Neuronal stem cell (in vitro differentiated cells): ENCODE measurements at regions not wholly inside any gene's neighbourhood (a gene's known extent, or its start where the extent isn't known, plus 50 kb on each side); places are given as distances from the start of the nearest gene placed in this dataset.
"Not testable (repeated sequence)": the region's sequence is repeated elsewhere in the genome, so short reads cannot be mapped to it uniquely, and the experiment has no call there.

Experiments used
- DNase-seq: peaks from one replicate; pipeline ENCODE4 v3.0.0-alpha.2; 2013; ENCODE audit warnings: low spot score
- H2AFZ ChIP-seq: one replicate; pipeline ENCODE4 v1.6.1; 2013; ENCODE audit warnings: mild to moderate bottlenecking, low read length, inconsistent platforms
- H2AK5ac ChIP-seq: 2 replicates; pipeline ENCODE4 v1.6.1; 2013; ENCODE audit warnings: low read depth, mild to moderate bottlenecking, inconsistent platforms, low read length, moderate library complexity, mixed read lengths
- H2BK120ac ChIP-seq: 2 replicates; pipeline ENCODE4 v1.6.1; 2013; ENCODE audit warnings: low read depth, mild to moderate bottlenecking, inconsistent platforms, low read length, moderate library complexity, mixed read lengths
- H2BK12ac ChIP-seq: one replicate; pipeline ENCODE4 v1.6.1; 2013; ENCODE audit warnings: low read length, inconsistent platforms
- H2BK15ac ChIP-seq: 2 replicates; pipeline ENCODE4 v1.6.1; 2013; ENCODE audit warnings: mild to moderate bottlenecking, low read length, inconsistent platforms, mixed read lengths
- H2BK5ac ChIP-seq: one replicate; pipeline ENCODE4 v1.6.1; 2013; ENCODE audit warnings: inconsistent platforms, mild to moderate bottlenecking, low read length, moderate library complexity
- H3K14ac ChIP-seq: one replicate; pipeline ENCODE4 v1.6.1; 2013; ENCODE audit warnings: low read length, inconsistent platforms
- H3K18ac ChIP-seq: 2 replicates; pipeline ENCODE4 v1.6.1; 2013; ENCODE audit warnings: low read length, inconsistent platforms
- H3K23ac ChIP-seq: 2 replicates; pipeline ENCODE4 v1.6.1; 2013; ENCODE audit warnings: low read depth, mild to moderate bottlenecking, mixed read lengths, low read length, inconsistent platforms; ENCODE audit not compliant: poor library complexity
- H3K27ac ChIP-seq: replicated peaks from 3 replicates; pipeline ENCODE4 v1.5.1; 2013; ENCODE audit warnings: low read length, inconsistent platforms
- H3K27me3 ChIP-seq, 3 experiments: 2 replicates each; pipeline ENCODE4 v1.6.1; 2013; ENCODE audit warnings: low read length in 3 of 3, mild to moderate bottlenecking in 2 of 3, inconsistent platforms in 1 of 3, low read depth in 1 of 3, mixed read lengths in 1 of 3, moderate library complexity in 1 of 3; ENCODE audit not compliant: control insufficient read depth in 3 of 3, insufficient read depth in 3 of 3
- H3K36me3 ChIP-seq, 2 donors: replicated peaks in 1 of 2; 2 replicates each; pipeline ENCODE4 v1.6.1; 2013; ENCODE audit warnings: low read length in 2 of 2; ENCODE audit not compliant: control insufficient read depth in 2 of 2, insufficient read depth in 2 of 2
- H3K4ac ChIP-seq: 2 replicates; pipeline ENCODE4 v1.6.1; 2013; ENCODE audit warnings: inconsistent platforms, mild to moderate bottlenecking, low read length, moderate library complexity
- H3K4me1 ChIP-seq, 2 donors: 1 replicate in 1 of 2; 2 replicates in 1 of 2; pipeline ENCODE4 v1.6.1; 2013; ENCODE audit warnings: low read length in 2 of 2, low read depth in 1 of 2; ENCODE audit not compliant: control insufficient read depth in 2 of 2, insufficient read depth in 1 of 2
- H3K4me2 ChIP-seq: one replicate; pipeline ENCODE4 v1.6.1; 2013; ENCODE audit warnings: mild to moderate bottlenecking, low read length, inconsistent platforms; ENCODE audit not compliant: insufficient read depth, poor library complexity, severe bottlenecking
- H3K4me3 ChIP-seq, 2 donors: 2 replicates each; pipeline ENCODE4 v1.5.1; 2013; ENCODE audit warnings: low read length in 2 of 2, mild to moderate bottlenecking in 2 of 2, inconsistent platforms in 1 of 2, moderate library complexity in 1 of 2
- H3K79me1 ChIP-seq: one replicate; pipeline ENCODE4 v1.6.1; 2013; ENCODE audit warnings: low read depth, mild to moderate bottlenecking, inconsistent platforms, low read length, moderate library complexity
- H3K9ac ChIP-seq: one replicate; pipeline ENCODE4 v1.6.1; 2013; ENCODE audit warnings: mild to moderate bottlenecking, low read depth, low read length, inconsistent platforms; ENCODE audit not compliant: poor library complexity
- H3K9me3 ChIP-seq, 2 donors: replicated peaks in 1 of 2; 2 replicates each; pipeline versions ENCODE3 to v1.6.1; 2013; ENCODE audit warnings: low read length in 2 of 2, mild to moderate bottlenecking in 2 of 2, inconsistent platforms in 1 of 2, low read depth in 1 of 2, mixed read lengths in 1 of 2, moderate library complexity in 1 of 2; ENCODE audit not compliant: control insufficient read depth in 2 of 2, insufficient read depth in 1 of 2
- H4K8ac ChIP-seq: one replicate; pipeline ENCODE4 v1.6.1; 2013; ENCODE audit warnings: low read depth, mild to moderate bottlenecking, inconsistent platforms, low read length, moderate library complexity
- H4K91ac ChIP-seq: one replicate; pipeline ENCODE4 v1.6.1; 2013; ENCODE audit warnings: low read length, low read depth, mild to moderate bottlenecking, inconsistent platforms; ENCODE audit not compliant: poor library complexity
- WGBS, 2 donors: extraction: QIAGEN DNeasy Blood & Tissue Kit; methylation state at CpG; one replicate each; pipeline ENCODE4 v1.1.7; 2013; ENCODE audit warnings: missing lambda C conversion rate in 2 of 2, mixed read lengths in 1 of 2; ENCODE audit not compliant: insufficient read length in 2 of 2, insufficient replicate concordance in 1 of 2; ENCODE audit errors: extremely low coverage in 2 of 2; 5-methylcytosine and 5-hydroxymethylcytosine counted together

GRCh38 chr5:126143622-126144021 is 279.6 kb upstream of the GRAMD2B start:
- Histone ChIP-seq H3K4me2 (no peak overlapping the region), H3K9ac (no peak overlapping the region), H2BK5ac (no peak overlapping the region), H3K79me1 (no peaks in the 10 kb centered on the region), H3K27me3 (no peaks in the 10 kb centered on the region), H3K27ac (no peak overlapping the region), H3K9me3 (no peaks in the 10 kb centered on the region), H3K4me1 (peaks cover 1 to 8% of the 10 kb centered on the region in 2 donors), H2BK12ac (no peak overlapping the region), H2AFZ (no peak overlapping the region), H3K14ac (no peak overlapping the region), H3K4ac (no peak overlapping the region), H4K8ac (no peak overlapping the region), H2BK15ac (no peak overlapping the region), H3K4me3 (no peak overlapping the region), H2BK120ac (no peak overlapping the region), H4K91ac (no peak overlapping the region), H3K36me3 (no peaks in the 10 kb centered on the region), H3K18ac (no peak overlapping the region), H3K23ac (no peak overlapping the region), H2AK5ac (no peak overlapping the region)
- no CpG with 5 or more reads among the region's 2 CpGs for WGBS, 2 donors
- DNase-seq = no peak

DNA sequence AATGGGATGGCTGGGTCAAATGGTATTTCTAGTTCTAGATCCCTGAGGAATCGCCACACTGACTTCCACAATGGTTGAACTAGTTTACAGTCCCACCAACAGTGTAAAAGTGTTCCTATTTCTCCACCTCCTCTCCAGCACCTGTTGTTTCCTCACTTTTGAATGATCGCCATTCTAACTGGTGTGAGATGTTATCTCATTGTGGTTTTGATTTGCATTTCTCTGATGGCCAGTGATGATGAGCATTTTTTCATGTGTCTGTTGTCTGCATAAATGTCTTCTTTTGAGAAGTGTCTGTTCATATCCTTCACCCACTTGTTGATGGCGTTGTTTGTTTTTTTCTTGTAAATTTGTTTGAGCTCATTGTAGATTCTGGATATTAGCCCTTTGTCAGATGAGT is 272.9 kb upstream of the GRAMD2B start:
- H3K9me3 ChIP-seq, H3K36me3 ChIP-seq, H2AK5ac ChIP-seq, H3K27ac ChIP-seq, H3K4me1 ChIP-seq, H3K4me3 ChIP-seq, H3K4ac ChIP-seq, H3K18ac ChIP-seq, H3K27me3 ChIP-seq, H2BK15ac ChIP-seq, H3K9ac ChIP-seq, H3K14ac ChIP-seq, H3K23ac ChIP-seq, H2BK12ac ChIP-seq, H4K91ac ChIP-seq, DNase-seq, H4K8ac ChIP-seq, H2BK120ac ChIP-seq, H3K4me2 ChIP-seq, H2BK5ac ChIP-seq, H2AFZ ChIP-seq, H3K79me1 ChIP-seq: not testable (repeated sequence)
- no CpG with 5 or more reads among the region's 3 CpGs for WGBS, 2 donors

- H3K27me3 ChIP-seq, H2BK12ac ChIP-seq, H3K36me3 ChIP-seq, H3K27ac ChIP-seq, H3K4me1 ChIP-seq, H3K9me3 ChIP-seq, H2AK5ac ChIP-seq, H3K23ac ChIP-seq, H3K79me1 ChIP-seq, H3K4me2 ChIP-seq, H2BK120ac ChIP-seq, H3K4ac ChIP-seq, DNase-seq, H4K8ac ChIP-seq, H2BK15ac ChIP-seq, H3K9ac ChIP-seq, H3K18ac ChIP-seq, H2BK5ac ChIP-seq, H4K91ac ChIP-seq, H2AFZ ChIP-seq, H3K4me3 ChIP-seq, H3K14ac ChIP-seq: not testable (repeated sequence)
- no CpG with 5 or more reads among the region's 12 CpGs for WGBS, 2 donors
Measured at GRCh38 chr5:126155298-126155697, 267.9 kb upstream of the GRAMD2B start.

DNA sequence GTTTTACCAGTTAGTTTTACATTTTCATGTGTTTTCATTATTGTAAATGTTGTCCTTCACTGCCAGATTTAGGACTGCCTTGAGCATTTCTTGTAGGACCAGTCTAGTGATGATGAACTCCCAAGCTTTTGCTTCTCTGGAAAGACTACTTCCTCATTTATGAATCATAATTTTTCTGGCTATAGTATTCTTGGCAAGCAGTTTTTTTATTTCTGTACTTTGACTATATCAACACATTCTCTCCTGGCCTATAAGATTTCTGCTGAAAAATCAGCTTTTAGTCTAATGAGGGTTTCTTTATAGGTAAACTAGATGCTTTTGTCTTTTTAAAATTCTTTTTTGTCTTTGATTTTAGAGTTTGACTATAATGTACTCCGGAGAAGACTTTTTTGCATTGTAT is 256.8 kb upstream of the GRAMD2B start:
- DNase-seq = no peak
- Histone ChIP-seq H3K9ac (no peak overlapping the region), H3K4ac (no peak overlapping the region), H3K4me1 (no peaks in the 10 kb centered on the region), H2BK5ac (no peak overlapping the region), H3K4me3 (no peak overlapping the region), H2BK12ac (no peak overlapping the region), H4K91ac (no peak overlapping the region), H4K8ac (no peak overlapping the region), H3K23ac (no peak overlapping the region), H3K79me1 (no peaks in the 10 kb centered on the region), H3K18ac (no peak overlapping the region), H3K27me3 (no peaks in the 10 kb centered on the region), H2AK5ac (no peak overlapping the region), H2AFZ (no peak overlapping the region), H3K14ac (no peak overlapping the region), H3K4me2 (no peak overlapping the region), H3K9me3 (peaks cover 8 to 13% of the 10 kb centered on the region in 2 donors), H2BK120ac (no peak overlapping the region), H3K36me3 (no peaks in the 10 kb centered on the region), H3K27ac (no peak overlapping the region), H2BK15ac (no peak overlapping the region)
- no CpG with 5 or more reads among the region's 1 CpG for WGBS, 2 donors
